Activated gamma-delta T cell (primary cell): ENCODE measurements at regions not wholly inside any gene's neighbourhood (a gene's known extent, or its start where the extent isn't known, plus 50 kb on each side); places are given as distances from the start of the nearest gene placed in this dataset.

Experiments used
- DNase-seq: peaks from one replicate; lab custom pipeline; 2025; lab: John Stamatoyannopoulos, UW

DNA sequence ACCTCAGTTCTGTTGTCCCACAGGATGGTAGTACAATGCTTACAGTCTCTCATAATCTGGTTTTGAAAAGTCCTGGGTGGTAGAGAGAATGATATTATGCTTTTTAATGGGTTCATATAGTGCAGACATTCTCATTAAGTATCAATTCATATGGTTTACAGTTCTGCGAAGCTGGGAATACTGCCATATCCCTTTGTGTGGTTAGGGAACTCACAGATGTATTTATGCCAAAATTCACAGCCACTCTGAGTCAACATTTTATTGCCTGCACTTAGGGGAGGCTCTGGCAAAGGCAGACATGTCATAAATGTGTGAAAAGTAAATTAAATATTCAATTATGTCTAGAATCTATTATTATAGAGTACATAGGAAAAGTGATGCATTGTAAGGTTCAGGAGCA is 808.2 kb downstream of the SUCLG1 start:
- DNase-seq: no peak

DNA sequence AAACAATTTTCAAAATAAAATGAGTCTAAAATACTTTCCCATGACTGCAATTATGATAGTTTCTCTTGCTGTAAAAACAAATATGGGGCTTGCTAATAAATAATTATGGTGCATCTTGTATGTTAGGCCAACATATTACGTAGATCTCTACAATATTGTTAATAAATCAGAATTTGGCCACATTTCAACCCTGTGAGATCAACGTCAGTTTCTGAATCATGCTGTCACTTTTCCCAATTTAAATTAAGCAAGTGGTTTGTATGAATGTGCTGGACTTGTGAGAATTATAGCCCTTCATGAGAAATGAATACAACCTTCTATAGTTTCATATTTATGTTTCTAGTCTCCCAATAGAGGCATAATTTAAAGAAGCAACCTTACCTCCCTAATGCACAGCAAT is 808.9 kb downstream of the SUCLG1 start:
- DNase-seq: no peak

GRCh38 chr2:83640506-83640905 is 818.6 kb downstream of the SUCLG1 start:
- DNase-seq: no peak

DNA sequence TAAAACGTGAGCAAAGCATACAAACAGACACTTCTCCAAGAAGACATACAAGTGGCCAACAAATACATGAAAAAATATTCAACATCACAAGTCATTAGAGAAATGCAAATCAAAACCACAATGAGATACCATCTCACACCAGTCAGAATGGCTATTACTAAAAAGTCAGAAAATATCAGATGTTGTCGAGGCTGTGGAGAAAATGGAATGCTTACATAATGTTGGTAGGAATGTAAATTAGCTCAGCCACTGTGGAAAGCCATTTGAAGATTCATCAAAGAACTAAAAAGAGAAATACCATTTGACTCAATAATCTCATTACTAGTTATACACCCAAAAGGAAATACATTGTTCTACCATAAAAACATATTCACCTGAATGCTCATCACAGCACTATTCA is 825.7 kb downstream of the SUCLG1 start:
- DNase-seq: no peak

- DNase-seq: no peak
Measured at GRCh38 chr2:83630351-83630750, 828.7 kb downstream of the SUCLG1 start.

- DNase-seq: no peak
Measured at GRCh38 chr2:83615511-83615910, 843.6 kb downstream of the SUCLG1 start.

- DNase-seq: no peak
Measured at GRCh38 chr2:83613178-83613577, 845.9 kb downstream of the SUCLG1 start.

GRCh38 chr2:83602753-83603152 is 856.3 kb downstream of the SUCLG1 start:
- DNase-seq: no peak

DNA sequence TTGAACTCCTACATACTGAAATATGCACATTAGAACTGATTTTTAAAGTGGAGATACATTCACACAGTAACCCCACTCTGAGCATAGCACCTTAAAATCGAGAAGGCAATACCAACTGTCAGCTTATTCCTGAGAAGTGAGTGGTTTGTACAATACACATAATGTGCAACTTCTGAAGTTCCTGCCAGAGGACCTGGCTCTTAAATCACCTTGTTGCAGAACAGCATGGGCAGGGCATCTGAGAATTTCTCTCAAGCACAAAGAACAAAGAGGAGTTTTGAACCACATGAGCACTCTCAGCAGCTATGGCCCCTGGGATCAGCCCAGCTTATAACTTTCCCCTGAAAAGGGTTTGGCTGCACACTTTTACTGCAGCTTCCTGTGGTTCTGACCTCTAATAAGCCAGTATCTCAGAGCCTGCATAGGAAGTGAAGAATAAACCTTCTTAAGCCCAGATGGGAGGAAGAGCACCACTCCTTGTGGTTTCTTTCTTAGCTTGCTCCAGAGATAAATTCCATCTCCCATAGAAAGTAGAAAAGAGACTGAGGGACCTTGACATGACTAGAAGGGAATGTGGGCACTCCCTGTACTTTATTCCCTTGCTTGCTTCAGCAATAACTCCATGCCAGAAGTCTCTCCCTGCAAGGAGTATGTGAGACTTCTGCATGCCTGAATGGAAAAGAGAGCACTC is 862.3 kb downstream of the SUCLG1 start:
- no peak for DNase-seq

GRCh38 chr2:83595926-83596325 is 863.2 kb downstream of the SUCLG1 start:
- no peak for DNase-seq

DNA sequence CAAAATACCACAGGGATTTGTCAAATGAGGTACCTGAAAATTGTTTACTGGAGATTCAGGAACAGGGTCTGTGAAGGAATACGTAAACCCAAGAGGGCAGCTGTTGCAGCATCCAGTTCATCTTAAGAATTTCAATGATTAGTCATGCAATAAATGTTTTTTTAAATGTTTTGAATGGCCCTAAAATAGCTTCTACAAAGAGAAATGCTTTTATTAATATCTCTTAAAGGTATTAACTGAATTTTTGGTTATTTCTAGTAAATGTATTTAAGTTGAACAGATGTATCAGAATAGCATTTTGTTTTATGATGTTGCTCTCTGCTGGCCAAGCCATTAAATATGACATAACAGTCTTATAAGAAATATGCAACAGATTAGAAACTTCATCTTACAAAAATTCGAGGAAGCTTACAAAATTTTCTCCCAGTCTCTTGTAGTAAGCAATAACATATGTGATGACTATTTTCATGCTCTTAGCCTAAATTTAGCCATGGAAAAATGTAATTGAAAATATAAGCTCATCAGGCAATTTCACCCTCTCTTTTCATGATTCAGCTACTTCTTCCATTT is 863.9 kb downstream of the SUCLG1 start:
- DNase-seq: no peak

GRCh38 chr2:83594241-83595120 is 864.6 kb downstream of the SUCLG1 start:
- DNase-seq: no peak

GRCh38 chr2:83587309-83587708 is 871.8 kb downstream of the SUCLG1 start:
- DNase-seq: no peak

DNA sequence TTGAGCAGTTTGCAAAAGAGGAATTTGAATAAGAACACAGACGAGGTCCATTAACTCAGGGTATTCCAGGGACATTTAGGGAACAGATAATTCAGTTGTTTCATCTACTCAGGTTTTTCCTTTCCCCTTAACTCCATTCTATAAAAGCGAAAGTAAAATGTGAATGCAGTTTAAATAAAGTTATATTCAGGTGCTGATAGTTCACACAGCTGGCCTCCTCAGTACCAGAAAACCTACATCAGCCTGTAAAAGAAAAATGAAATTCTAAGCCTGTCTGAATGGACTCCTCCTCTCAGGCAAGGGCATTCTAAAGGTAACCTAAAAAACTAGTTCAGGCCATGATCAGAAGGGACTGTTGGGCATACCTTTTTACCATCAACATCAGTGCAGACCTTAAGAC is 873.8 kb downstream of the SUCLG1 start:
- no peak for DNase-seq

- no peak for DNase-seq
Measured at GRCh38 chr2:83584672-83585071, 874.4 kb downstream of the SUCLG1 start.

DNA sequence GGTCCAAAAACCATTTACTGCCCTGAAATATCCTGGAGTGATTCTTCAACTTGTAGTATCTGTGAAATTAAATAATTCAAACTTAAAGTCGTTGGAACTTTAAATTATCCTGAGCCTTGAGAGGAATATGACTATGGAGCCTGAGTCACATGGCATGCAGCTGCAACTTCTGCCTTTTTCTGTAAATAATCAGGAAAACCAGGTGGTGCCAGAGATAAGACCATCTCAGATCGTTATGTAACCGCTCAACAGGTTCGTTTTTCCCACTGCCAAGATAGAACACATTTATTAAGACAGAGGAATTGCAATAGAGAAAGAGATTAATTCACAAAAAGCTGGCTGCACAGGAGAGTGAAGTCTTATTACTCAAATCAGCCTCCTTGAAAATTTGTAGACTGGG is 876.5 kb downstream of the SUCLG1 start:
- DNase-seq: no peak

DNA sequence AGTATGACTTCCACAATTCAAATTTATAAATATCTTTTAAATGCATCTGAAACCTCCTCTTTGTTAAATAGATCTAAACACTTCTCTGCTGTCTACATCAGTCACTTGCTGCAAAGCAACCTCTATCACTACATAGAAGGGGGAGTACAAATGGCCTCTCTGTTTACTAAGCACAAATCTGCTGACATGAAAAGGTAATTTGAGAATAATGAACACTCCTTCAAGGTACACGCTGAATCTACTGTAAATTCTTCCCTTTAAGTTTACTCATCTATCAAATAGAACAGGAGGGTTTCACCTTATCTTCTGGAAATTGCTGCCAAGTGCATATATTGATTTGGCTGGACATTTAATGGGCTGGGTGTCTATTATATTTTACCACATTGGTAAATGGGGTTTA is 879.6 kb downstream of the SUCLG1 start:
- DNase-seq: no peak

- no peak for DNase-seq
Measured at GRCh38 chr2:83578405-83578804, 880.7 kb downstream of the SUCLG1 start.

GRCh38 chr2:83574614-83575013 is 884.5 kb downstream of the SUCLG1 start:
- DNase-seq: no peak

DNA sequence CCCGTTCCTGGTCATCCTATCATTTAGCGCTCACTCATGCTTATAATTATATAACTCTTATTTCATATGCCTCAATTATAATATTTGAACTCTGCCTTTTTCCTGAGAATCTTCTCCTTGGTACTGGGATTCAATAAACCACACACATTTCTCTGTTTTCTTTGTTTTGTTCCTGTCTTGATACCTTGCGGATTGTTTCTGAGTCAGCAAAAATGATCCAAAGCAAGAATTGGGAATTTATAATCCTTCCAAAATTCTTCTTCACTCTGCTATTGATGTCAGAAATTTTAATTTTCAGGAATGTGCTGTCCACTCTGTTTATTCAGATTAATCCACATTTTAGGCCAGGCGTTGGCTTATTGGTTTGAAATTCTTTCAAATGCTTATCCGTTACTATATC is 886.0 kb downstream of the SUCLG1 start:
- no peak for DNase-seq

GRCh38 chr2:83572400-83572799 is 886.7 kb downstream of the SUCLG1 start:
- no peak for DNase-seq

GRCh38 chr2:83567551-83567950 is 891.5 kb downstream of the SUCLG1 start:
- DNase-seq: no peak

- no peak for DNase-seq
Measured at GRCh38 chr2:83565626-83566025, 893.5 kb downstream of the SUCLG1 start.
